ENCODE measurements at regions not wholly inside any gene's neighbourhood (a gene's known extent, or its start where the extent isn't known, plus 50 kb on each side); places are given as distances from the start of the nearest gene placed in this dataset.

GRCh38 chr3:64454768-64455167 lies 229.5 kb upstream of the PRICKLE2 start:
- no peak for FAIRE-seq
- Histone ChIP-seq H3K27me3 (ENCODE audit: control insufficient read depth in 3 of 3, insufficient read depth in 3 of 3, low read length in 3 of 3) (peaks cover 0 to 9% (median 0%) of the 10 kb centered on the region in 3 donors), H3K4me3 (ENCODE audit: low read depth in 1 of 3, low read length in 3 of 3) (no peak overlapping the region), H3K36me3 (ENCODE audit: control insufficient read depth in 3 of 3, insufficient read depth in 2 of 3, low read depth in 1 of 3, low read length in 3 of 3) (no peaks in the 10 kb centered on the region), H3K27ac (ENCODE audit: low read depth in 1 of 3, low read length in 2 of 3) (no peak overlapping the region), H3K9me3 (ENCODE audit: control insufficient read depth in 2 of 2, insufficient read depth in 1 of 2, low read depth in 1 of 2, low read length in 1 of 2) (no peaks in the 10 kb centered on the region), H3K4me1 (ENCODE audit: control insufficient read depth in 3 of 3, insufficient read depth in 2 of 3, low read depth in 1 of 3, low read length in 2 of 3) (no peaks in the 10 kb centered on the region)
- DNase-seq = no peak
- whole genome bisulfite sequencing, 3 donors = 81 to 90% (median 82%) methylated on average over 5 of the region's 5 CpGs

GRCh38 chr3:64454179-64454578 lies 228.9 kb upstream of the PRICKLE2 start:
- no peaks in the 10 kb centered on the region for H3K36me3 ChIP-seq (ENCODE audit: control insufficient read depth in 3 of 3, insufficient read depth in 2 of 3, low read depth in 1 of 3, low read length in 3 of 3)
- H3K4me1 ChIP-seq (ENCODE audit: control insufficient read depth in 3 of 3, insufficient read depth in 2 of 3, low read depth in 1 of 3, low read length in 2 of 3) = no peaks in the 10 kb centered on the region
- DNase-seq = no peak
- 65 to 74% (median 66%) methylated on average over 3 of the region's 3 CpGs for WGBS, 3 donors
- no peak overlapping the region for H3K4me3 ChIP-seq (ENCODE audit: low read depth in 1 of 3, low read length in 3 of 3)
- no peak for FAIRE-seq
- H3K27ac ChIP-seq (ENCODE audit: low read depth in 1 of 3, low read length in 2 of 3) = no peak overlapping the region
- no peaks in the 10 kb centered on the region for H3K9me3 ChIP-seq (ENCODE audit: control insufficient read depth in 2 of 2, insufficient read depth in 1 of 2, low read depth in 1 of 2, low read length in 1 of 2)
- peaks cover 0 to 9% (median 0%) of the 10 kb centered on the region in 3 donors for H3K27me3 ChIP-seq (ENCODE audit: control insufficient read depth in 3 of 3, insufficient read depth in 3 of 3, low read length in 3 of 3)

GRCh38 chr3:64451283-64452012 lies 226.2 kb upstream of the PRICKLE2 start:
- WGBS, 3 donors = 84 to 86% (median 85%) methylated on average over 6 of the region's 6 CpGs
- H3K4me1 ChIP-seq (ENCODE audit: control insufficient read depth in 3 of 3, insufficient read depth in 2 of 3, low read depth in 1 of 3, low read length in 2 of 3) = no peaks in the 10 kb centered on the region
- FAIRE-seq = no peak
- peaks cover 0 to 13% (median 0%) of the 10 kb centered on the region in 3 donors for H3K27me3 ChIP-seq (ENCODE audit: control insufficient read depth in 3 of 3, insufficient read depth in 3 of 3, low read length in 3 of 3)
- no peak overlapping the region for H3K4me3 ChIP-seq (ENCODE audit: low read depth in 1 of 3, low read length in 3 of 3)
- H3K9me3 ChIP-seq (ENCODE audit: control insufficient read depth in 2 of 2, insufficient read depth in 1 of 2, low read depth in 1 of 2, low read length in 1 of 2) = no peaks in the 10 kb centered on the region
- DNase-seq = no peak
- H3K27ac ChIP-seq (ENCODE audit: low read depth in 1 of 3, low read length in 2 of 3) = no peak overlapping the region
- no peaks in the 10 kb centered on the region for H3K36me3 ChIP-seq (ENCODE audit: control insufficient read depth in 3 of 3, insufficient read depth in 2 of 3, low read depth in 1 of 3, low read length in 3 of 3)

- Histone ChIP-seq H3K27me3 (ENCODE audit: control insufficient read depth in 3 of 3, insufficient read depth in 3 of 3, low read length in 3 of 3) (peaks cover 0 to 20% (median 0%) of the 10 kb centered on the region in 3 donors), H3K27ac (ENCODE audit: low read depth in 1 of 3, low read length in 2 of 3) (no peak overlapping the region), H3K4me1 (ENCODE audit: control insufficient read depth in 3 of 3, insufficient read depth in 2 of 3, low read depth in 1 of 3, low read length in 2 of 3) (no peaks in the 10 kb centered on the region), H3K36me3 (ENCODE audit: control insufficient read depth in 3 of 3, insufficient read depth in 2 of 3, low read depth in 1 of 3, low read length in 3 of 3) (no peaks in the 10 kb centered on the region), H3K4me3 (ENCODE audit: low read depth in 1 of 3, low read length in 3 of 3) (no peak overlapping the region), H3K9me3 (ENCODE audit: control insufficient read depth in 2 of 2, insufficient read depth in 1 of 2, low read depth in 1 of 2, low read length in 1 of 2) (no peaks in the 10 kb centered on the region)
- DNase-seq = no peak
- WGBS, 3 donors = 49 to 78% (median 62%) methylated on average over 5 of the region's 5 CpGs
- FAIRE-seq = no peak
Observed at GRCh38 chr3:64450396-64450956, 225.2 kb upstream of the PRICKLE2 start.

- Histone ChIP-seq H3K9me3 (ENCODE audit: control insufficient read depth in 2 of 2, insufficient read depth in 1 of 2, low read depth in 1 of 2, low read length in 1 of 2) (no peaks in the 10 kb centered on the region), H3K4me3 (ENCODE audit: low read depth in 1 of 3, low read length in 3 of 3) (no peak overlapping the region), H3K4me1 (ENCODE audit: control insufficient read depth in 3 of 3, insufficient read depth in 2 of 3, low read depth in 1 of 3, low read length in 2 of 3) (peaks cover 0 to 3% (median 0%) of the 10 kb centered on the region in 3 donors), H3K36me3 (ENCODE audit: control insufficient read depth in 3 of 3, insufficient read depth in 2 of 3, low read depth in 1 of 3, low read length in 3 of 3) (no peaks in the 10 kb centered on the region), H3K27me3 (ENCODE audit: control insufficient read depth in 3 of 3, insufficient read depth in 3 of 3, low read length in 3 of 3) (peaks cover 0 to 31% (median 2%) of the 10 kb centered on the region in 3 donors), H3K27ac (ENCODE audit: low read depth in 1 of 3, low read length in 2 of 3) (no peak overlapping the region)
- 67 to 85% (median 85%) methylated on average over 2 of the region's 2 CpGs for WGBS, 3 donors
- no peak for FAIRE-seq
- DNase-seq = no peak
Observed at GRCh38 chr3:64449026-64449425, 223.8 kb upstream of the PRICKLE2 start.

GRCh38 chr3:64445944-64446300 lies 220.7 kb upstream of the PRICKLE2 start:
- Histone ChIP-seq H3K27me3 (ENCODE audit: control insufficient read depth in 3 of 3, insufficient read depth in 3 of 3, low read length in 3 of 3) (peaks cover 0 to 47% (median 2%) of the 10 kb centered on the region in 3 donors), H3K36me3 (ENCODE audit: control insufficient read depth in 3 of 3, insufficient read depth in 2 of 3, low read depth in 1 of 3, low read length in 3 of 3) (no peaks in the 10 kb centered on the region), H3K27ac (ENCODE audit: low read depth in 1 of 3, low read length in 2 of 3) (no peak overlapping the region), H3K9me3 (ENCODE audit: control insufficient read depth in 2 of 2, insufficient read depth in 1 of 2, low read depth in 1 of 2, low read length in 1 of 2) (no peaks in the 10 kb centered on the region), H3K4me3 (ENCODE audit: low read depth in 1 of 3, low read length in 3 of 3) (no peak overlapping the region), H3K4me1 (ENCODE audit: control insufficient read depth in 3 of 3, insufficient read depth in 2 of 3, low read depth in 1 of 3, low read length in 2 of 3) (peaks cover 0 to 3% (median 0%) of the 10 kb centered on the region in 3 donors)
- 71 to 83% (median 80%) methylated on average over 5 of the region's 5 CpGs for WGBS, 3 donors
- no peak for FAIRE-seq
- DNase-seq = no peak

- peak overlapping the region; percentile 2 to 49 (median 45) for H3K4me3 ChIP-seq (ENCODE audit: low read depth in 1 of 3, low read length in 3 of 3)
- H3K36me3 ChIP-seq (ENCODE audit: control insufficient read depth in 3 of 3, insufficient read depth in 2 of 3, low read depth in 1 of 3, low read length in 3 of 3) = no peaks in the 10 kb centered on the region
- 3 to 4% (median 4%) methylated on average over 35 to 79 of the region's 79 CpGs for WGBS, 3 donors
- FAIRE-seq (no peak), DNase-seq (peak in 1 of 2 donors; percentile 52)
- peaks cover 0 to 41% (median 2%) of the 10 kb centered on the region in 3 donors for H3K27me3 ChIP-seq (ENCODE audit: control insufficient read depth in 3 of 3, insufficient read depth in 3 of 3, low read length in 3 of 3)
- no peak overlapping the region for H3K27ac ChIP-seq (ENCODE audit: low read depth in 1 of 3, low read length in 2 of 3)
- H3K4me1 ChIP-seq (ENCODE audit: control insufficient read depth in 3 of 3, insufficient read depth in 2 of 3, low read depth in 1 of 3, low read length in 2 of 3) = peaks cover 0 to 3% (median 3%) of the 10 kb centered on the region in 3 donors
- H3K9me3 ChIP-seq (ENCODE audit: control insufficient read depth in 2 of 2, insufficient read depth in 1 of 2, low read depth in 1 of 2, low read length in 1 of 2) = no peaks in the 10 kb centered on the region
Observed at GRCh38 chr3:64445109-64445943, 220.1 kb upstream of the PRICKLE2 start.

GRCh38 chr3:64444490-64445108 lies 219.3 kb upstream of the PRICKLE2 start:
- Histone ChIP-seq H3K4me3 (ENCODE audit: low read depth in 1 of 3, low read length in 3 of 3) (peak overlapping the region in 2 of 3 donors; percentile 45 to 49), H3K27ac (ENCODE audit: low read depth in 1 of 3, low read length in 2 of 3) (no peak overlapping the region), H3K27me3 (ENCODE audit: control insufficient read depth in 3 of 3, insufficient read depth in 3 of 3, low read length in 3 of 3) (peaks cover 0 to 44% (median 2%) of the 10 kb centered on the region in 3 donors), H3K36me3 (ENCODE audit: control insufficient read depth in 3 of 3, insufficient read depth in 2 of 3, low read depth in 1 of 3, low read length in 3 of 3) (no peaks in the 10 kb centered on the region), H3K4me1 (ENCODE audit: control insufficient read depth in 3 of 3, insufficient read depth in 2 of 3, low read depth in 1 of 3, low read length in 2 of 3) (peaks cover 0 to 4% (median 3%) of the 10 kb centered on the region in 3 donors), H3K9me3 (ENCODE audit: control insufficient read depth in 2 of 2, insufficient read depth in 1 of 2, low read depth in 1 of 2, low read length in 1 of 2) (no peaks in the 10 kb centered on the region)
- peak in 1 of 2 donors; percentile 5 for DNase-seq
- FAIRE-seq = no peak
- WGBS, 3 donors = 16 to 19% (median 16%) methylated on average over 29 of the region's 29 CpGs

All from small intestine (tissue), 7 donors.